ENCODE measurements at regions not wholly inside any gene's neighbourhood (a gene's known extent, or its start where the extent isn't known, plus 50 kb on each side); places are given as distances from the start of the nearest gene placed in this dataset.

DNA sequence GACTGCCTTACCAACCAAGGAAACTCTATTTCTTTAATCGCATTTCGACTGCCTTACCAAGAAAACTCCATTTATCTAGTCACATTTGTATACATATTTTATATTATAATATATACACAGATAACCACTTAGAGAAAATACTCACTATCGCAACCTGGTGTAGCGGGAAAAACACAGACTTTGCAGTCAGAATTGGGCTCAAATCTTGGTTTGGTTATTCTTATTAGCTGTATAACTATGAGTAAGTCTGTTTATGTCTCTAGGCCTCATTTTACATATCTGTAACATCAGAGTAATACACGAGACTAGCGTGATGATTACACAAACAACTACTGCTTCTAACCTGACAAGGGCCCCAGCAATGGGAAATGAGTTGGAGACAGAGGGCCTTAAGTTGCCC, 127.5 kb upstream of the POU5F2 start:
- Histone ChIP-seq H3K27me3 (replicated peaks in 1 of 4; ENCODE audit: control insufficient read depth in 3 of 4, extremely low read depth in 1 of 4, insufficient read depth in 3 of 4, low read length in 3 of 4) (no peaks in the 10 kb centered on the region), H2BK12ac (ENCODE audit: low read depth, low read length) (no peak overlapping the region), H2AK5ac (ENCODE audit: low read depth, low read length) (no peak overlapping the region), H2AFZ (ENCODE audit: low read length) (no peak overlapping the region), H3K4ac (replicated peaks; ENCODE audit: insufficient read length, low read depth, low read length) (no peak overlapping the region), H2BK20ac (ENCODE audit: low read length) (no peak overlapping the region), H3K14ac (ENCODE audit: insufficient read length) (no peak overlapping the region), H3K4me3 (ENCODE audit: extremely low read depth in 1 of 4, insufficient read depth in 2 of 4, low read depth in 3 of 4, low read length in 4 of 4) (no peak overlapping the region), H4K8ac (ENCODE audit: extremely low read depth, insufficient read depth, low read length) (no peak overlapping the region), H2BK120ac (replicated peaks; ENCODE audit: low read depth, low read length) (no peak overlapping the region), H2BK5ac (ENCODE audit: low read depth, low read length) (no peak overlapping the region), H3K23ac (ENCODE audit: insufficient read length) (no peak overlapping the region), H3K36me3 (ENCODE audit: control insufficient read depth in 2 of 4, insufficient read depth in 4 of 4, low read length in 3 of 4) (no peaks in the 10 kb centered on the region), H3K56ac (replicated peaks; ENCODE audit: insufficient read length, low read depth, low read length) (no peak overlapping the region), H3K4me1 (replicated peaks in 1 of 4; ENCODE audit: control insufficient read depth in 3 of 4, insufficient read depth in 4 of 4, low read length in 3 of 4) (no peaks in the 10 kb centered on the region), H4K91ac (replicated peaks; ENCODE audit: insufficient read length, low read length) (no peak overlapping the region), H4K20me1 (replicated peaks in 1 of 2; ENCODE audit: control insufficient read depth in 1 of 2, insufficient read depth in 2 of 2, low read length in 2 of 2) (no peaks in the 10 kb centered on the region), H3K9ac (replicated peaks in 1 of 4; ENCODE audit: extremely low read depth in 1 of 4, low read depth in 3 of 4, low read length in 3 of 4) (no peak overlapping the region), H4K5ac (ENCODE audit: insufficient read length, low read depth, low read length) (no peak overlapping the region), H3K18ac (ENCODE audit: extremely low read depth, low read length) (no peak overlapping the region), H3K23me2 (ENCODE audit: low read depth, low read length) (no peaks in the 10 kb centered on the region), H3K79me2 (ENCODE audit: control insufficient read depth in 1 of 2, insufficient read depth in 2 of 2, low read length in 2 of 2) (no peaks in the 10 kb centered on the region), H3K4me2 (ENCODE audit: insufficient read depth in 1 of 2, low read depth in 2 of 2, low read length in 2 of 2) (no peak overlapping the region), H3K79me1 (ENCODE audit: low read depth, low read length) (no peaks in the 10 kb centered on the region), H3K9me3 (ENCODE audit: insufficient read depth in 2 of 2, low read depth in 1 of 2, low read length in 1 of 2) (no peaks in the 10 kb centered on the region), H3K27ac (ENCODE audit: low read depth, low read length) (no peak overlapping the region), H2BK15ac (ENCODE audit: low read length) (no peak overlapping the region)
- POLR2A ChIA-PET (ENCODE audit: partially characterized antibody): no interaction called here
- WGBS, 2 experiments (ENCODE audit: extremely low coverage in 1 of 2, insufficient coverage in 1 of 2, insufficient read length in 1 of 2, insufficient replicate concordance in 2 of 2, low coverage in 1 of 2, low lambda C conversion rate in 2 of 2, missing lambda C conversion rate in 1 of 2): 92% methylated on average over 6 of the region's 6 CpGs; no CpG with 5 or more reads in 1 of the 2 experiments
- FAIRE-seq (no peak), DNase-seq (ENCODE audit: low read depth in 1 of 2, low spot score in 2 of 2) (no peak)
- CTCF ChIA-PET (ENCODE audit: partially characterized antibody): interaction anchor here (1.2 to 1.4 kb wide), 2 partner anchors 9 to 30 kb away, joined by 3 read pairs; no protein-coding TSS in a partner anchor
- TF ChIP-seq SRF (IDR thresholded peaks at IDR 0.05; ENCODE audit: low read depth, low read length) (no peak), ZNF274 (IDR thresholded peaks at IDR 0.05; ENCODE audit: borderline replicate concordance, extremely low read depth, low read length) (no peak), HDAC6 (IDR thresholded peaks at IDR 0.05; ENCODE audit: low read depth, low read length) (no peak), CEBPB (IDR thresholded peaks at IDR 0.05; ENCODE audit: low read depth, low read length) (no peak), TAF7 (optimal IDR thresholded peaks at IDR 0.05; ENCODE audit: borderline replicate concordance, low read depth, low read length) (no peak), CTBP2 (IDR thresholded peaks at IDR 0.05; ENCODE audit: borderline replicate concordance, insufficient read depth, insufficient read length, low read length) (no peak), KDM5A (IDR thresholded peaks at IDR 0.05; ENCODE audit: low read length) (no peak), POLR2A (IDR thresholded peaks at IDR 0.05; ENCODE audit: control extremely low read depth in 1 of 2, low read depth in 2 of 2, low read length in 2 of 2) (no peak), SP2 (IDR thresholded peaks at IDR 0.05; ENCODE audit: low read length) (no peak), CHD2 (IDR thresholded peaks at IDR 0.05; ENCODE audit: low read length) (no peak), RAD21 (IDR thresholded peaks at IDR 0.05 in 1 of 2, conservative IDR thresholded peaks at IDR 0.05 in 1 of 2; ENCODE audit: low read depth in 2 of 2, low read length in 2 of 2) (no peak), NRF1 (IDR thresholded peaks at IDR 0.05; ENCODE audit: low read depth, low read length) (no peak), POLR2AphosphoS5 (IDR thresholded peaks at IDR 0.05; ENCODE audit: low read depth, low read length) (no peak), CBX5 (IDR thresholded peaks at IDR 0.05; ENCODE audit: low read depth, low read length) (no peak), JUN (IDR thresholded peaks at IDR 0.05; ENCODE audit: low read depth, low read length) (no peak)
- TF ChIP-seq, protein P1, sequence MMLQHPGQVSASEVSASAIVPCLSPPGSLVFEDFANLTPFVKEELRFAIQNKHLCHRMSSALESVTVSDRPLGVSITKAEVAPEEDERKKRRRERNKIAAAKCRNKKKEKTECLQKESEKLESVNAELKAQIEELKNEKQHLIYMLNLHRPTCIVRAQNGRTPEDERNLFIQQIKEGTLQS (IDR thresholded peaks at IDR 0.05; ENCODE audit: insufficient read depth, low read depth, low read length): no peak

Measured in H1 (cell line).